KMS-11 (cell line): ENCODE measurements at regions not wholly inside any gene's neighbourhood (a gene's known extent, or its start where the extent isn't known, plus 50 kb on each side); places are given as distances from the start of the nearest gene placed in this dataset.

Experiments used
- H2AFZ ChIP-seq: fragments of 200-600 bp; sonication (generic); 2 replicates; pipeline ENCODE4 v1.6.1; 2016; ENCODE audit warnings: antibody characterized with exemption, mixed run types, low read depth
- H3K27ac ChIP-seq: fragments of 200-600 bp; sonication (generic); 2 replicates; pipeline ENCODE4 v1.6.1; 2016; ENCODE audit warnings: mild to moderate bottlenecking, mixed run types
- H3K27me3 ChIP-seq: fragments of 200-600 bp; sonication (generic); 2 replicates; pipeline ENCODE4 v1.6.1; 2017; ENCODE audit warnings: mild to moderate bottlenecking, low read depth, mixed run types, moderate library complexity; ENCODE audit not compliant: insufficient read depth
- H3K36me3 ChIP-seq: fragments of 200-600 bp; sonication (generic); 2 replicates; pipeline ENCODE4 v1.6.1; 2017; ENCODE audit warnings: mild to moderate bottlenecking, mixed run types; ENCODE audit not compliant: insufficient read depth
- H3K4me1 ChIP-seq: fragments of 200-600 bp; sonication (generic); 2 replicates; pipeline ENCODE4 v1.6.1; 2016; ENCODE audit warnings: mild to moderate bottlenecking, low read depth, mixed run types; ENCODE audit not compliant: poor library complexity, severe bottlenecking
- H3K4me2 ChIP-seq: fragments of 200-600 bp; sonication (generic); 2 replicates; pipeline ENCODE4 v1.7.0; 2016; ENCODE audit warnings: mild to moderate bottlenecking, mixed run types
- H3K4me3 ChIP-seq: fragments of 200-600 bp; sonication (generic); IDR thresholded peaks from 2 replicates; pipeline ENCODE4 v1.6.1; 2017; ENCODE audit warnings: low read depth, low read length, mixed read lengths; ENCODE audit not compliant: insufficient read depth
- H3K79me2 ChIP-seq: fragments of 200-600 bp; sonication (generic); 2 replicates; pipeline ENCODE4 v1.6.1; 2016; ENCODE audit warnings: low read depth, mixed run types; ENCODE audit not compliant: insufficient read depth
- H3K9ac ChIP-seq: fragments of 200-600 bp; sonication (generic); 2 replicates; pipeline ENCODE4 v1.6.1; 2016; ENCODE audit warnings: mild to moderate bottlenecking, mixed run types
- H4K20me1 ChIP-seq: fragments of 200-600 bp; sonication (generic); 2 replicates; pipeline ENCODE4 v1.6.1; 2016; ENCODE audit warnings: mild to moderate bottlenecking, mixed run types; ENCODE audit not compliant: insufficient read depth
- TF ChIP-seq, protein P1 (sequence below): fragments of 200-600 bp; sonication (generic); conservative IDR thresholded peaks from 2 replicates; pipeline ENCODE4 v1.6.1; 2017; ENCODE audit warnings: low read depth, mild to moderate bottlenecking, antibody characterized with exemption, low read length, moderate library complexity, mixed read lengths

DNA sequence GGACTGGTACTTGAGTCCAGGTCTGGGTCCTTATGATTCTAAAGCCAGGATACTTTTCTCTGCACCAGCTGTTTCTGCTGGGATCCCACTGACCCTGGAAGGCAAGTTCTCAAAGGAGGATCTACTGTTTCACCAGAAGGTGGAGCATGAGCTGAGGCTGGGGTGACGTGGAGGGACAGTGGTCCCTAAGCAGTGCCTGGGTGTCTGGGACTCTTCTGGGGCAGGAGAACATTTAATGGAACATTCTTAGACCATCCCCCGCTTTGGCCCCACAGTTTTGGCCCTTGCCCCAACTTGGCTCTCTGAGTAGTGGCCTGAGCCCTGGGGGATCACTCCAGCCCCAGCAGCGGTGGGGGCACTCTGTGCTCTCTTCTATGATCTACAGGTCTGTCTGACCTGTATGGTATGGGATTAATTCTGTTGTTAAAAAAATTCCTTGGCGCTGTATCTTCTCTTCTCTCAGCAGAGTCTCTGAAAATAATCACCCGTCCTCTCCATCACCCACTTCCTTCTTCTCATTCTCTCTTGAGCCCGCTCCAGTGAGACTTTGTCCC lies 60.3 kb upstream of the CSF3R start:
- Histone ChIP-seq H3K4me1 (no peaks in the 10 kb centered on the region), H4K20me1 (no peaks in the 10 kb centered on the region), H3K79me2 (no peaks in the 10 kb centered on the region), H2AFZ (no peak overlapping the region; the same call in 1 of the 2 replicates), H3K9ac (no peak overlapping the region), H3K4me3 (no peak overlapping the region), H3K27me3 (peaks cover 24% of the 10 kb centered on the region; the same call in 1 of the 2 replicates), H3K36me3 (no peaks in the 10 kb centered on the region), H3K27ac (no peak overlapping the region), H3K4me2 (no peak overlapping the region)
- TF ChIP-seq, protein P1, sequence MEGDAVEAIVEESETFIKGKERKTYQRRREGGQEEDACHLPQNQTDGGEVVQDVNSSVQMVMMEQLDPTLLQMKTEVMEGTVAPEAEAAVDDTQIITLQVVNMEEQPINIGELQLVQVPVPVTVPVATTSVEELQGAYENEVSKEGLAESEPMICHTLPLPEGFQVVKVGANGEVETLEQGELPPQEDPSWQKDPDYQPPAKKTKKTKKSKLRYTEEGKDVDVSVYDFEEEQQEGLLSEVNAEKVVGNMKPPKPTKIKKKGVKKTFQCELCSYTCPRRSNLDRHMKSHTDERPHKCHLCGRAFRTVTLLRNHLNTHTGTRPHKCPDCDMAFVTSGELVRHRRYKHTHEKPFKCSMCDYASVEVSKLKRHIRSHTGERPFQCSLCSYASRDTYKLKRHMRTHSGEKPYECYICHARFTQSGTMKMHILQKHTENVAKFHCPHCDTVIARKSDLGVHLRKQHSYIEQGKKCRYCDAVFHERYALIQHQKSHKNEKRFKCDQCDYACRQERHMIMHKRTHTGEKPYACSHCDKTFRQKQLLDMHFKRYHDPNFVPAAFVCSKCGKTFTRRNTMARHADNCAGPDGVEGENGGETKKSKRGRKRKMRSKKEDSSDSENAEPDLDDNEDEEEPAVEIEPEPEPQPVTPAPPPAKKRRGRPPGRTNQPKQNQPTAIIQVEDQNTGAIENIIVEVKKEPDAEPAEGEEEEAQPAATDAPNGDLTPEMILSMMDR = no peak

DNA sequence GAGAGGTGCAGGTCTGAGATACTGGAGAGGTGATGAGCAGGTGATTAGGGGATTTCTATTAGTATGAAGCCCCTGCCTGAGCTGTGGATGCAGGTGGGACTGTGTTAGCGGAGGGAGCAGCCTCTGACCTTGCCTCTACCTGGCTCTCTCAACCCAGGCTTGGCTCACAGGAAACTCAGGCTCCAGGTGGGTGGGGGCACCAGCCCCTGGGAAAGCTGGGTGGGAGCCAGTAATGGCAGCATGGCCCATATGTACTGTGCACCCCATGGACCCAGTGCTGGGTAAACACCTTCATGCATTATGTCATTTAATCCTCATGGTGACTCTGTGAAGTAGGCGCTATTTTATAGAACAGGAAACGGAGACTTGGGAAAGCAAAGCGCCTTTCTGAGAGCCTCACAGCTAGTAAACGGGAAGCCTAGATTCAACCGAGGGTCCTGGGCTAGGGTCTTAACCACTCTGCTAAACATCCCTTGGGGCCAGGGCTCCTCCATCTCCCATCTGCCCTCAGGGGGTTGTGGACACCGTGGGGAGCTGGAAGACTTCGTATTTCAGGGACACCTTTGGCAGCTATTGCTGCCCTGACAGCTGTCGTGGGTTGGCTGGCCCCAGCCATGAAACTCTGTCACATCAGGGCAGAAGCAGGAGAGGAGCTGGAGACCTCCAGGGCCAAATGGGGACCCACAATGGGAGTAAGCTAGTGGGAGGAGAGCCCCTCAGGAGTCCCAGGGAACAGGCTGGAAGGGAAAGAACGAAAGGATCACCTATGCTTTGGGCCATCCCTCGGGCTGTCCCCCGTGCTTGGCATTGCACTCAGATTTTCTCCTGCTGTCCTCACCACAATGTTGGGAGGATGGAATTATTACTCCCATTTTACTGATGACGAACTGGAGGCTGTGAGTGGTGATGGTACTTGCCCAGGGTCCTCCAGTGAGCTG lies 59.6 kb upstream of the CSF3R start:
- H3K4me2 ChIP-seq = no peak overlapping the region
- H3K4me1 ChIP-seq = no peaks in the 10 kb centered on the region
- no peak overlapping the region for H3K4me3 ChIP-seq
- peaks cover 28% of the 10 kb centered on the region; the same call in 1 of the 2 replicates for H3K27me3 ChIP-seq
- no peaks in the 10 kb centered on the region for H4K20me1 ChIP-seq
- TF ChIP-seq, protein P1 = no peak
- H3K79me2 ChIP-seq = no peaks in the 10 kb centered on the region
- H2AFZ ChIP-seq = no peak overlapping the region
- H3K9ac ChIP-seq = no peak overlapping the region
- H3K27ac ChIP-seq = no peak overlapping the region
- H3K36me3 ChIP-seq = no peaks in the 10 kb centered on the region

DNA sequence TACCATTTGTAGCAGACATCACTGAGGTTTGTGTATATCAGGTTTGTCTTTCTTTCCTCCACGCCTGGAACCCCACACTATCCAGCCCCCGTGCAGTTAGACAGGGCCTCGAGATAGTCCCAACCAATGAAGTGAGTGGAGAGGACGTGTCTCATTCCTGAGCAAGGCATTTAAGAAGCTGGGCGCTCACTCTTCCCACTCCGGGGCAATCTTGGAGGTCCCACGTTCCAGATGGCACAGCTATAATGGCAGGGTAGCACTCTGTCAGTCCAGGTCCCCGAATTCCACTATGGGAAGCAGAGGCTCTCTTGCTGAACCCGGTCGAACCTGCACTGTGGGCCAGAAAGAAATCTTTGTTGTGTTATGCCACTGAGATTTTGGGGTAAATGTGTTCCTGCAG lies 57.3 kb upstream of the CSF3R start:
- H3K4me1 ChIP-seq = no peaks in the 10 kb centered on the region
- TF ChIP-seq, protein P1 = no peak
- no peak overlapping the region for H3K4me3 ChIP-seq
- H4K20me1 ChIP-seq = no peaks in the 10 kb centered on the region
- no peak overlapping the region for H3K4me2 ChIP-seq
- H3K9ac ChIP-seq = no peak overlapping the region
- H3K27me3 ChIP-seq = peaks cover 37% of the 10 kb centered on the region; the same call in 1 of the 2 replicates
- H3K27ac ChIP-seq = no peak overlapping the region
- no peaks in the 10 kb centered on the region for H3K79me2 ChIP-seq
- H3K36me3 ChIP-seq = no peaks in the 10 kb centered on the region
- H2AFZ ChIP-seq = no peak overlapping the region

DNA sequence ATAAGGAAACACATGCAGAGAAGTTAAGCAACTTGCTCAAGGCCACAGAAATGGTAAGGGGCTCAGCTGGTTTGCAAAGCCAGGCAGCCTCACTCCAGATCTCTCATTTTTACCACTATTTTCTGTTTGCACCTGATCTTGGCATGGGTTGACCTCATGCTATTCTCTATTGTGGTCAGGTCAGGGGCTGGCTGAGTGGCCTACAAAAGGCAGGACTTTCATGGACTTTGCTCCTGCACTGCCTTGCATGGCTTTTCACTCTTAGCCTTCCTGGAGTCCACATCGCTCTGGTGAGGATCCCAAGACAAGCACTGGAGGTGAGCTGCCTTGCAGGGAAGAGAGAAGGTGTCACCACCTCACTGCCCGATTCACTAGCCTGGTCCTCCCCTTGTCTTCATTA lies 56.8 kb upstream of the CSF3R start:
- no peaks in the 10 kb centered on the region for H3K4me1 ChIP-seq
- H3K79me2 ChIP-seq = no peaks in the 10 kb centered on the region
- no peak overlapping the region for H3K27ac ChIP-seq
- no peak overlapping the region for H3K4me2 ChIP-seq
- no peaks in the 10 kb centered on the region for H4K20me1 ChIP-seq
- H3K9ac ChIP-seq = no peak overlapping the region
- H2AFZ ChIP-seq = no peak overlapping the region
- H3K27me3 ChIP-seq = peaks cover 41% of the 10 kb centered on the region; the same call in 1 of the 2 replicates
- TF ChIP-seq, protein P1 = no peak
- no peaks in the 10 kb centered on the region for H3K36me3 ChIP-seq
- no peak overlapping the region for H3K4me3 ChIP-seq
